DND-41 (cell line): ENCODE measurements at regions not wholly inside any gene's neighbourhood (a gene's known extent, or its start where the extent isn't known, plus 50 kb on each side); places are given as distances from the start of the nearest gene placed in this dataset.

Experiments
- EZH2 ChIP-seq: IDR thresholded peaks from 3 replicates; pipeline ENCODE4 v1.6.1; 2012; ENCODE audit warnings: borderline replicate concordance, low read depth, mild to moderate bottlenecking, moderate library complexity, low read length, inconsistent platforms; ENCODE audit not compliant: severe bottlenecking
- TF ChIP-seq, protein P1 (sequence below): IDR thresholded peaks from 2 replicates; pipeline ENCODE4 v1.5.1; 2012; ENCODE audit warnings: borderline replicate concordance, low read length, moderate library complexity, mild to moderate bottlenecking; ENCODE audit not compliant: poor library complexity, severe bottlenecking; ENCODE audit errors: extremely low read depth

- TF ChIP-seq, protein P1, sequence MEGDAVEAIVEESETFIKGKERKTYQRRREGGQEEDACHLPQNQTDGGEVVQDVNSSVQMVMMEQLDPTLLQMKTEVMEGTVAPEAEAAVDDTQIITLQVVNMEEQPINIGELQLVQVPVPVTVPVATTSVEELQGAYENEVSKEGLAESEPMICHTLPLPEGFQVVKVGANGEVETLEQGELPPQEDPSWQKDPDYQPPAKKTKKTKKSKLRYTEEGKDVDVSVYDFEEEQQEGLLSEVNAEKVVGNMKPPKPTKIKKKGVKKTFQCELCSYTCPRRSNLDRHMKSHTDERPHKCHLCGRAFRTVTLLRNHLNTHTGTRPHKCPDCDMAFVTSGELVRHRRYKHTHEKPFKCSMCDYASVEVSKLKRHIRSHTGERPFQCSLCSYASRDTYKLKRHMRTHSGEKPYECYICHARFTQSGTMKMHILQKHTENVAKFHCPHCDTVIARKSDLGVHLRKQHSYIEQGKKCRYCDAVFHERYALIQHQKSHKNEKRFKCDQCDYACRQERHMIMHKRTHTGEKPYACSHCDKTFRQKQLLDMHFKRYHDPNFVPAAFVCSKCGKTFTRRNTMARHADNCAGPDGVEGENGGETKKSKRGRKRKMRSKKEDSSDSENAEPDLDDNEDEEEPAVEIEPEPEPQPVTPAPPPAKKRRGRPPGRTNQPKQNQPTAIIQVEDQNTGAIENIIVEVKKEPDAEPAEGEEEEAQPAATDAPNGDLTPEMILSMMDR, result no peak
- TF ChIP-seq EZH2, result no peak
These were observed 392.2 kb upstream of the FIGN start for GRCh38 chr2:164127971-164128527.
